IPS-15b (cell line): ENCODE measurements at regions not wholly inside any gene's neighbourhood (a gene's known extent, or its start where the extent isn't known, plus 50 kb on each side); places are given as distances from the start of the nearest gene placed in this dataset.
"Not testable (repeated sequence)": the region's sequence is repeated elsewhere in the genome, so short reads cannot be mapped to it uniquely, and the experiment has no call there.

Experiments used
- H3K27me3 ChIP-seq: one replicate; pipeline ENCODE4 v1.6.1; 2013; ENCODE audit warnings: low read length; ENCODE audit not compliant: control insufficient read depth, insufficient read depth
- H3K36me3 ChIP-seq: one replicate; pipeline ENCODE4 v1.6.1; 2013; ENCODE audit warnings: low read length; ENCODE audit not compliant: control insufficient read depth, insufficient read depth
- H3K4me1 ChIP-seq: one replicate; pipeline ENCODE4 v1.6.1; 2013; ENCODE audit warnings: mild to moderate bottlenecking, low read length; ENCODE audit not compliant: control insufficient read depth, insufficient read depth
- H3K4me3 ChIP-seq: one replicate; pipeline ENCODE4 v1.5.1; 2013; ENCODE audit warnings: low read depth, low read length
- H3K9ac ChIP-seq: one replicate; pipeline ENCODE4 v1.6.1; 2013; ENCODE audit warnings: low read depth, mild to moderate bottlenecking, low read length
- H3K9me3 ChIP-seq: one replicate; pipeline ENCODE4 v1.6.1; 2013; ENCODE audit warnings: mild to moderate bottlenecking, low read length; ENCODE audit not compliant: control insufficient read depth, insufficient read depth

DNA sequence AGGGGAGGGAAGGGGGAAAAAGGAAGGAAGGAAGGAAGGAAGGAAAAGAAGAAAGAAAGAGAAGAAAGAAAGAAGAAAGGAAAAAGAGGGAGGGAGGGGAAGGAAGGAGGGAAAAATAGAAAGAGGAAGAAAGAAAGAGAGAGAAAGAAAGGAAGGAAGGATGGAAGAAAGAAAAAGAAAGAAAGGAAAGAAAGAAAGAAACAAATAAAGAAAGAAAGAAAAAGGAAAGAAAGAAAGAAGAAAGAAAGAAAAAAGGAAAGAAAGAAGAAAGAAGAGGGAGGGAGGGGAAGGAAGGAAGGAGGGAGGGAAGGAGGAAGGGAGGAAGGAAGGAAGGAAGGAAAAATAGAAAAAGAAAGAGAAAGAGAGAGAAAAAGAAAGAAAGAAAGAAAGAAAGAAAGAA lies 315.8 kb upstream of the PIK3C3 start:
- H3K4me1 ChIP-seq = no peaks in the 10 kb centered on the region
- H3K9ac ChIP-seq = no peak overlapping the region
- H3K4me3 ChIP-seq = no peak overlapping the region
- no peaks in the 10 kb centered on the region for H3K27me3 ChIP-seq
- H3K36me3 ChIP-seq = no peaks in the 10 kb centered on the region
- no peaks in the 10 kb centered on the region for H3K9me3 ChIP-seq

- H3K36me3 ChIP-seq, H3K9me3 ChIP-seq, H3K4me1 ChIP-seq, H3K27me3 ChIP-seq: not testable (repeated sequence)
- Histone ChIP-seq H3K9ac (peak overlapping the region; percentile 68), H3K4me3 (peak overlapping the region; percentile 56)
Observed at GRCh38 chr18:41631723-41632285, 323.2 kb upstream of the PIK3C3 start.

DNA sequence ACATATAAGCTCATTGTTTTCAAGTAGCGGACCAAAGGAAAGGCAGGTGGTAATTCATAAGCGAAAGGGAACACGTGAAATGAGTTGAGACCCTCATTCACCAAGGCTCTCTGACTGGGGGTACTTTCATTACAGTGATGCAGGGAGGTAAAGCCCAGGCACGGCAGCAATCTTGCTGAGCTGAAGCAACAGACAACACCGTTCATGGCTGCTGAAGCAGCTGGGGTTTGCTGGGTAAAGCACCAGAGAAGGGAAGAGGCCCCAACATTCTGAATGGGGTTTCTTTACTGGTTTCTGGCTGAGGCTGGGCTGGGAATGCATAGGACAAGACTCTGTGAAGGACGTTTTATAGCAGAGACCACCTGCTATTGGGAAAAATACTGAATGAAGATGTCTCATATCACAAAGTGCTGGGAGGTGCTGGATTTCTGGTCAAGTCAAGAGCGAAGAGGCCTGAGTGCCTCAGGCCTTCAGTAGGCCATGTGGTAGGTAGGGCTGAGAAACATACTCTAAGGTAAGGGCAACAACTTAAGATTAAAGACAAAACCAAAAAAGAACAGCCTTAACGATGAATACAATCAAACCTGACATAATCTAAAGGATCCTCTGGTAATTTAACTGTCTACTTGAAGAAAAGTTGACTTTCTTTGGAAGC lies 324.7 kb upstream of the PIK3C3 start:
- Histone ChIP-seq H3K9me3 (no peaks in the 10 kb centered on the region), H3K27me3 (no peaks in the 10 kb centered on the region), H3K36me3 (no peaks in the 10 kb centered on the region), H3K4me3 (peak overlapping the region; percentile 56), H3K4me1 (peaks cover 11% of the 10 kb centered on the region), H3K9ac (no peak overlapping the region)

DNA sequence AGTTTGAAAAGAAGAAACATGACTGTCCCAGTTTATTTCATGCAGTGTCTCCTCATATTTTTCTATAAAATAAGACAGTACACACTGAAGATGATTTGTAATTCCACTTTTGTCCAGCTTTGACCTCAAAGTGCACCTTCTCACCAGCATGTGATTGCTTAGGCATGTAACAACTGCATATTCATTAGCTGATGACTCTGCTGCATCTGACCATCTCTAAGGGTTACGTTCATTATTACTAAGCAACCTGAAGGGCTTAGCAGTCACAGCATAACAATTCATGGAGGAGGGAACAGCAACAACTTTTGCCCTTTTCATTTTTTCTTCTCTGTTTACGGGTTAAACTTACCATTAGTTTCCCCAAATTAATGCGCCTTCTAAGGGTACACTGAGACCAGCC lies 330.6 kb upstream of the PIK3C3 start:
- Histone ChIP-seq H3K4me1 (peaks cover 11% of the 10 kb centered on the region), H3K9ac (no peak overlapping the region), H3K4me3 (no peak overlapping the region), H3K9me3 (no peaks in the 10 kb centered on the region), H3K27me3 (no peaks in the 10 kb centered on the region), H3K36me3 (no peaks in the 10 kb centered on the region)

GRCh38 chr18:41621177-41621576 lies 333.9 kb upstream of the PIK3C3 start:
- H3K36me3 ChIP-seq = no peaks in the 10 kb centered on the region
- H3K27me3 ChIP-seq = no peaks in the 10 kb centered on the region
- H3K9me3 ChIP-seq = no peaks in the 10 kb centered on the region
- peaks cover 11% of the 10 kb centered on the region for H3K4me1 ChIP-seq
- H3K9ac ChIP-seq = no peak overlapping the region
- H3K4me3 ChIP-seq = no peak overlapping the region

GRCh38 chr18:41618147-41618546 lies 336.9 kb upstream of the PIK3C3 start:
- H3K4me3 ChIP-seq = no peak overlapping the region
- no peaks in the 10 kb centered on the region for H3K27me3 ChIP-seq
- H3K9me3 ChIP-seq = no peaks in the 10 kb centered on the region
- H3K36me3 ChIP-seq = no peaks in the 10 kb centered on the region
- no peak overlapping the region for H3K9ac ChIP-seq
- peaks cover 9% of the 10 kb centered on the region for H3K4me1 ChIP-seq

GRCh38 chr18:41617647-41618046 lies 337.4 kb upstream of the PIK3C3 start:
- Histone ChIP-seq H3K27me3 (no peaks in the 10 kb centered on the region), H3K9ac (no peak overlapping the region), H3K4me3 (no peak overlapping the region), H3K36me3 (no peaks in the 10 kb centered on the region), H3K9me3 (no peaks in the 10 kb centered on the region), H3K4me1 (peaks cover 9% of the 10 kb centered on the region)

DNA sequence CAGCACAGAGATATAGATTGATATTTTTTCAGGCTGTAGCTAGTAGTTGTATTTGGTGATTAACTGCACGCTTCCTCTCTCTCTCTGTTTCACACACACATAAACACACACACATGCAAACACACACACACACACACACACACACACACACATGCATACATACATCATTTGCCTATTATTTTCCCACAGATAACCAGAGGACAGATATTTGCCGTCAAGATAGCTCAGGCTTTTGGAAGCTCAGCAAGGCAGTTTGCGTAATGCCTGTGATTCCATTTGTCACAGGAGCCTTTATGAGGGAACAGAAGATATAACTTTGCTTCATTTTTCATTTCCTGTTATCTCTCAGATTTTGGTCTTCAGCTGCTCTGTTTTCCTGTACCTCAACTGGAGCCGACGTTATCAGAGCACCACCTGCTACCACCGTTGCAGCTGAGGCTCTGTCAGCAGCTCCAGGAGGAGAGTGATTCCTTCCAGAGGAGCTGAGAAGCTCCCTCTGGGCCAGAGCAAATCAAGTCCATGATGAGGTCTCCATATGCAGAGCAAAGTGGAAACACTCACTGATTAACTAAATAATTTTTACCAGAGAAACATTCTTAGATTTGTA lies 341.9 kb upstream of the PIK3C3 start:
- no peaks in the 10 kb centered on the region for H3K27me3 ChIP-seq
- H3K36me3 ChIP-seq = no peaks in the 10 kb centered on the region
- H3K9ac ChIP-seq = no peak overlapping the region

GRCh38 chr18:41604964-41605363 lies 350.1 kb upstream of the PIK3C3 start:
- Histone ChIP-seq H3K9me3 (no peaks in the 10 kb centered on the region), H3K9ac (no peak overlapping the region), H3K4me1 (no peaks in the 10 kb centered on the region), H3K36me3 (no peaks in the 10 kb centered on the region), H3K4me3 (no peak overlapping the region), H3K27me3 (no peaks in the 10 kb centered on the region)

More for the DNA sequence above, 341.9 kb upstream of the PIK3C3 start:
- H3K9me3 ChIP-seq = no peaks in the 10 kb centered on the region
- H3K4me1 ChIP-seq = no peaks in the 10 kb centered on the region
- no peak overlapping the region for H3K4me3 ChIP-seq

GRCh38 chr18:41602034-41602433 lies 353.0 kb upstream of the PIK3C3 start:
- H3K4me1 ChIP-seq = no peaks in the 10 kb centered on the region
- no peaks in the 10 kb centered on the region for H3K27me3 ChIP-seq
- H3K9ac ChIP-seq = no peak overlapping the region
- H3K9me3 ChIP-seq = no peaks in the 10 kb centered on the region
- H3K4me3 ChIP-seq = no peak overlapping the region
- H3K36me3 ChIP-seq = no peaks in the 10 kb centered on the region

GRCh38 chr18:41600693-41601391 lies 354.2 kb upstream of the PIK3C3 start:
- H3K4me1 ChIP-seq = no peaks in the 10 kb centered on the region
- H3K27me3 ChIP-seq = no peaks in the 10 kb centered on the region
- no peaks in the 10 kb centered on the region for H3K9me3 ChIP-seq
- no peak overlapping the region for H3K9ac ChIP-seq
- no peaks in the 10 kb centered on the region for H3K36me3 ChIP-seq
- no peak overlapping the region for H3K4me3 ChIP-seq

DNA sequence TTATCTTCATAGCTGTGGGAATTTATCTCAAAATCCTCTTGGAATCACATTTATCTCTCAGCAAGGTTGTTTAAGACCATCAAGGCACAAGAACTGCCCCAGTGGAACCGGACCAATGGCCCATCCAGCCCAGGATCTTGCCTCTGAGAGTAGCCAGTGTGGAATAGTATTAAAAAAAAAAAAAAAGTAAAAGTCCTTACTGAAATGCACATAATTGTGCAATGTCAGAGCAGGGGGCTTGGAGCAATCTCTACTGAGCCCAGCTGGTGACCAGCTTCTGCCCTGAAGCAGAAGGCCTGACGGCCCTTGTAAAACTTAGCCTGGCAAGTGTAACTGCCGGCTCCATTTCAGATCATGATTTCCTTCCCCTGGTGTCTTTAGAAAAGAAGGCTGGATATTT lies 355.6 kb upstream of the PIK3C3 start:
- Histone ChIP-seq H3K36me3 (no peaks in the 10 kb centered on the region), H3K9ac (no peak overlapping the region), H3K4me3 (no peak overlapping the region), H3K4me1 (no peaks in the 10 kb centered on the region), H3K27me3 (no peaks in the 10 kb centered on the region), H3K9me3 (no peaks in the 10 kb centered on the region)
